ENCODE measurements at regions not wholly inside any gene's neighbourhood (a gene's known extent, or its start where the extent isn't known, plus 50 kb on each side); places are given as distances from the start of the nearest gene placed in this dataset.
"Not testable (repeated sequence)": the region's sequence is repeated elsewhere in the genome, so short reads cannot be mapped to it uniquely, and the experiment has no call there.

GRCh38 chr1:8120693-8121260 lies 94.7 kb upstream of the ERRFI1 start:
- no CpG with 5 or more reads among the region's 10 CpGs for WGBS, 2 experiments (ENCODE audit: extremely low coverage in 2 of 2, insufficient read length in 1 of 2)
- CTCF ChIA-PET: interaction anchor here (2.4 kb wide), 1 partner anchor 14 kb away, joined by 4 read pairs; no protein-coding TSS in a partner anchor
- peak overlapping the region; percentile 93 for H3K27ac ChIP-seq (ENCODE audit: insufficient read depth, low read length)
- no peak; the same call in 1 of the 2 replicates for ATAC-seq (ENCODE audit: low read depth)
- no peaks in the 10 kb centered on the region for H3K27me3 ChIP-seq (ENCODE audit: control insufficient read depth, insufficient read depth, low read length)
- BruUV-seq (replicated peaks): no TSS peak
- POLR2A ChIA-PET (ENCODE audit: unreplicated experiment): interaction anchor here (1.0 kb wide), 2 partner anchors 24 to 26 kb away, joined by 3 read pairs; no protein-coding TSS in a partner anchor
- H3K23ac ChIP-seq (ENCODE audit: low read depth, low read length): peak overlapping the region; percentile 32
- peak overlapping the region; percentile 96 for H2BK5ac ChIP-seq (ENCODE audit: low read depth, low read length, poor library complexity, severe bottlenecking)
- peak overlapping the region; percentile 60 for H3K9ac ChIP-seq (ENCODE audit: low read depth, low read length)
- H3K79me1 ChIP-seq (ENCODE audit: low read depth in 1 of 2, low read length in 2 of 2): no peaks in the 10 kb centered on the region
- intact Hi-C loops (cut with micrococcal nuclease) (no loop called here), dilution Hi-C loops (cut with HindIII; ENCODE audit: low sequenced_read_pairs, unreplicated experiment) (no loop called here), in situ Hi-C loops (cut with MboI; ENCODE audit: low sequenced_read_pairs) (loop anchor here (10.0 kb wide), 1 partner anchor 86 kb away; no protein-coding TSS in a partner anchor)
- TF ChIP-seq CTCF (conservative IDR thresholded peaks at IDR 0.05; ENCODE audit: low read depth, low read length): no peak
- no peak for TF ChIP-seq BHLHE40 (IDR thresholded peaks at IDR 0.05; ENCODE audit: low read depth, low read length)
- TF ChIP-seq CEBPB (IDR thresholded peaks at IDR 0.05; ENCODE audit: low read depth, low read length): peak; percentile 14; the same call in 1 of the 2 replicates
- TF ChIP-seq CHD1 (IDR thresholded peaks at IDR 0.05; ENCODE audit: low read depth, low read length): no peak
- no peaks in the 10 kb centered on the region for H3K9me3 ChIP-seq (ENCODE audit: control insufficient read depth, insufficient read depth, low read length)
- peak overlapping the region; percentile 82 for H4K8ac ChIP-seq (ENCODE audit: low read depth in 2 of 2, low read length in 2 of 2)
- H2BK20ac ChIP-seq (ENCODE audit: low read depth, low read length): peak overlapping the region; percentile 92
- peak overlapping the region; percentile 92 for H2BK120ac ChIP-seq (ENCODE audit: low read depth, low read length)
- H3K56ac ChIP-seq (ENCODE audit: extremely low read depth, insufficient read depth, low read length): peak overlapping the region; percentile 93
- peak overlapping the region; percentile 55 for H2AK5ac ChIP-seq (ENCODE audit: low read depth, low read length)
- no peak overlapping the region for H3K4me3 ChIP-seq (ENCODE audit: insufficient read depth, low read depth, low read length)
- peak overlapping the region; percentile 79 for H2AFZ ChIP-seq (replicated peaks; ENCODE audit: low read length, poor library complexity)
- H3K4me1 ChIP-seq (ENCODE audit: control insufficient read depth, insufficient read depth, low read length): peaks cover 39% of the 10 kb centered on the region
- H3K18ac ChIP-seq (ENCODE audit: low read depth, low read length): peak overlapping the region; percentile 89
- peak overlapping the region; percentile 62 for H2BK15ac ChIP-seq (ENCODE audit: low read depth, low read length)
- peak overlapping the region; percentile 61 for H2AK9ac ChIP-seq (replicated peaks; ENCODE audit: low read depth, low read length, poor library complexity)
- no peaks in the 10 kb centered on the region for H4K20me1 ChIP-seq (ENCODE audit: insufficient read depth, low read length)
- peak overlapping the region; percentile 84 for H3K4ac ChIP-seq (ENCODE audit: low read depth, low read length)
- H3K4me2 ChIP-seq (ENCODE audit: low read depth, low read length): peak overlapping the region; percentile 27; the same call in 1 of the 2 replicates
- peak overlapping the region; percentile 50 for H3K14ac ChIP-seq (replicated peaks; ENCODE audit: low read depth, low read length)
- H3K36me3 ChIP-seq (ENCODE audit: control insufficient read depth, insufficient read depth, low read length): no peaks in the 10 kb centered on the region
- peak; percentile 34 for DNase-seq
- peaks cover 21% of the 10 kb centered on the region for H3K9me1 ChIP-seq (ENCODE audit: insufficient read depth, low read length)
- H4K5ac ChIP-seq (ENCODE audit: low read depth, low read length): peak overlapping the region; percentile 78
- H4K91ac ChIP-seq (ENCODE audit: insufficient read depth, low read depth, low read length): peak overlapping the region; percentile 77

DNA sequence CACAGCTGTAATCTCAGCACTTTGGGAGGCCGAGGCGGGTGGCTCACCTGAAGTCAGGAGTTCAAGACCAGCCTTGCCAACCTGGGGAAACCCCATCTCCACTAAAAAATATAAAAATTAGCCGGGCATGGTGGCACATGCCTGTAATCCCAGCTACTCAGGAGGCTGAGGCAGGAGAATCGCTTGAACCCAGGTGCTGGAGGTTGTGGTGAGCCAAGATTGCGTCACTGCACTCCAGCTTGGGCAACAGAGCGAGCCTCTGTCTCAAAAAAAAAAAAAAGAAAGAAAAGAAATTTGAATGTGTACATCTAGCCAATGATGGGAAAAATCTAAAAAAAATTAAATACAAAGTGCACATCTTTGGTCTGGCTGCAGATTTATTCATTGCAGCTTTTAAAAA lies 92.6 kb upstream of the ERRFI1 start:
- H3K4me2 ChIP-seq (ENCODE audit: low read depth, low read length); H3K4me3 ChIP-seq (ENCODE audit: insufficient read depth, low read depth, low read length); POLR2A ChIA-PET (ENCODE audit: unreplicated experiment); H3K79me1 ChIP-seq (ENCODE audit: low read depth in 1 of 2, low read length in 2 of 2); H3K23ac ChIP-seq (ENCODE audit: low read depth, low read length); BruUV-seq (replicated peaks); H4K5ac ChIP-seq (ENCODE audit: low read depth, low read length); H3K27me3 ChIP-seq (ENCODE audit: control insufficient read depth, insufficient read depth, low read length); H4K91ac ChIP-seq (ENCODE audit: insufficient read depth, low read depth, low read length); H4K8ac ChIP-seq (ENCODE audit: low read depth in 2 of 2, low read length in 2 of 2); H3K14ac ChIP-seq (replicated peaks; ENCODE audit: low read depth, low read length); in situ Hi-C loops (cut with MboI; ENCODE audit: low sequenced_read_pairs); H3K36me3 ChIP-seq (ENCODE audit: control insufficient read depth, insufficient read depth, low read length); H2BK5ac ChIP-seq (ENCODE audit: low read depth, low read length, poor library complexity, severe bottlenecking); H4K20me1 ChIP-seq (ENCODE audit: insufficient read depth, low read length); H3K9me3 ChIP-seq (ENCODE audit: control insufficient read depth, insufficient read depth, low read length); H2AFZ ChIP-seq (replicated peaks; ENCODE audit: low read length, poor library complexity); dilution Hi-C loops (cut with HindIII; ENCODE audit: low sequenced_read_pairs, unreplicated experiment); ATAC-seq (ENCODE audit: low read depth); H2BK20ac ChIP-seq (ENCODE audit: low read depth, low read length); H3K9ac ChIP-seq (ENCODE audit: low read depth, low read length); H2AK9ac ChIP-seq (replicated peaks; ENCODE audit: low read depth, low read length, poor library complexity); H2AK5ac ChIP-seq (ENCODE audit: low read depth, low read length); H3K18ac ChIP-seq (ENCODE audit: low read depth, low read length); DNase-seq; H3K56ac ChIP-seq (ENCODE audit: extremely low read depth, insufficient read depth, low read length): not testable (repeated sequence)
- Histone ChIP-seq H3K4me1 (ENCODE audit: control insufficient read depth, insufficient read depth, low read length) (peaks cover 43% of the 10 kb centered on the region), H3K9me1 (ENCODE audit: insufficient read depth, low read length) (peaks cover 26% of the 10 kb centered on the region), H3K4ac (ENCODE audit: low read depth, low read length) (peak overlapping the region; percentile 80; the same call in 1 of the 2 replicates), H3K27ac (ENCODE audit: insufficient read depth, low read length) (peak overlapping the region; percentile 87; the same call in 1 of the 2 replicates), H2BK120ac (ENCODE audit: low read depth, low read length) (0 out of 2 replicates have a peak overlapping the region, but pooled peaks have one; percentile 74), H2BK15ac (ENCODE audit: low read depth, low read length) (peak overlapping the region; percentile 72; the same call in 1 of the 3 replicates)
- CTCF ChIA-PET: interaction anchor here (0.5 kb wide), 1 partner anchor 74 kb away, joined by 3 read pairs; no protein-coding TSS in a partner anchor
- 100% methylated on average over 1 of the region's 6 CpGs; no CpG with 5 or more reads in 1 of the 2 experiments for WGBS, 2 experiments (ENCODE audit: extremely low coverage in 2 of 2, insufficient read length in 1 of 2)
- intact Hi-C loops (cut with micrococcal nuclease): loop anchor here (5.0 kb wide), 1 partner anchor 91 kb away; the partner anchor contains the start of gene ERRFI1
